GM19023 (cell line): ENCODE measurements at regions not wholly inside any gene's neighbourhood (a gene's known extent, or its start where the extent isn't known, plus 50 kb on each side); places are given as distances from the start of the nearest gene placed in this dataset.
A peak's percentile ranks its signal among the peaks of the same experiment; 100 is the strongest.
"Not testable (repeated sequence)": the region's sequence is repeated elsewhere in the genome, so short reads cannot be mapped to it uniquely, and the experiment has no call there.

Experiments used
- ATAC-seq: cut with Tn5 transposase; IDR thresholded peaks from one replicate; pipeline ENCODE4 v1.9.1; 2021; ENCODE audit warnings: mild to moderate bottlenecking, moderate library complexity; ENCODE audit not compliant: unreplicated experiment

DNA sequence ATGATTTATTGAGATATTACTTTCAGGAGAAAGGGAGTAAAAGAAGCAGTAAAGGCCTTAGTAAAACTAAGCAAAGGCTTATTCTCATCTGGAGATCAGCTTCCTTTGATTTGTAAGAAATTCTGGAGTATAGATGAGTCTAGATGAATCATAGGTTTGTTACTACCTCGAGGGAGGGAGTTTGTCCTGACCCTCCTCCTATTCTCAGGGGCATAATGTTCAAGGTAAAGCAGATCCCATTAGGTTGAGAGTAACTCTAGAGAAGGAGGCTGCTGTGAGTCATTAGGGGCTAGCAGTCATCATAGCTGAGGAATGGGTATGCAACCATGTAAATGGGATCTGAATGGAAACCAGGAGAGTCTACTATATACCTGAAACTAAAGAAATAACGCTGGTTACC, 155.5 kb upstream of the MOCS2 start:
- no peak for ATAC-seq

GRCh38 chr5:53268241-53268640, 158.7 kb upstream of the MOCS2 start:
- not testable (repeated sequence) for ATAC-seq

GRCh38 chr5:53275666-53276065, 166.1 kb upstream of the MOCS2 start:
- ATAC-seq = no peak

DNA sequence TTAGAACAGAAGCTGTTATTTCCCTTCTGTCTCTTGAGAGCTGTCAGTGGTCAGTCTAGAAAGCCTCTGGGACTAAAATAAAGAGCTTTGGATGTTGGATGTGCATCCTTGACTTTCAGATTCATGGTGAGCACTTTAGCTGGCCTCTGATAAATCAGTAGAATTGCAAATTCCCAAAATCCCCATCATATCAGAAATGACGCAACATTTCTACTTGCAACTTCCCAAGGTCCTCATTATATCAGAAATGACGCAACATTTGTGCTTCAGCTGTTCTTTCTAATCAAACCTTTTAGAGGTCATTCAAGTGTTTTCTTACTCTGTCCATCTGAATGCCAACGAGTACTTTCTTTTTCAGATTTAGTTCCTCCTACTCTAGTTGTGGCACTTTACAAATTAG, 167.3 kb upstream of the MOCS2 start:
- ATAC-seq = no peak

- ATAC-seq = no peak
Observed at GRCh38 chr5:53277491-53277890, 167.9 kb upstream of the MOCS2 start.

DNA sequence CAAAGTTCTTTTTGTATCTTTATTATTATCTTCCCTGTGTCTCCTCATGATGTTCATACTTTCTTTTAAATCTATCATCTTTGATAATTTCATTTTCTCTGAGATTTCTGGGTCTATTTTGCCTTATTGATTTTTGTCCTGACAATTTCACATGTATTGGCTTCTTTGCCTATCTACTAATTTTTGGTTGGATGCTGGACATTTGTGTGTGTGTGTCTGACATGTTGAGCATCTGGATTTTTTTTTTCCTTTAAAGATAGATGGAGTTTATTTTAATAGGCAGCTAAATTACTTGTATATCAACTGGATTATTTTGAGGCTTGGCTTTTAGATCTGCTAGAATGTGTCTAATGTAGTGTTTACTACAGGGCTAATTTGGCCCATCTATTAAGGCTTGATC, 178.0 kb upstream of the MOCS2 start:
- ATAC-seq = no peak

DNA sequence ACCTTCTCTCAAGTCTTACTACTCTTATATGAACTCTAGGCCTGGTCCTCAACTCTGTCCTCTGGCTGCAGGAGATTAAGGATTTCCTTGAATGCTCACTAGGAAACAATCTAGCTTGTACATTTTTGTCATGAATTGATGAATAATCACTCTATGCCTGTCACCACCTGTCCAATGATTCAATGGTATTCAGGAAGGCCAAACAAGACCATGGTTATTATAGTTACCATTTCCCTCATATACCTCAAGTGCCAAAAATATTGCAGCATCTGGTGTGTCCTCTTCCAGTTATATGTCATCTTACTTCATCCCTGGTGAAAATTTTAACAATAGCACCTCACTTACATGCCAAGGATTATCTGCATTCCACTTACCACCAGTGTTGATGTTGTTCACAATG, 179.0 kb upstream of the MOCS2 start:
- ATAC-seq = no peak

- no peak for ATAC-seq
Observed at GRCh38 chr5:53291047-53291446, 181.5 kb upstream of the MOCS2 start.

DNA sequence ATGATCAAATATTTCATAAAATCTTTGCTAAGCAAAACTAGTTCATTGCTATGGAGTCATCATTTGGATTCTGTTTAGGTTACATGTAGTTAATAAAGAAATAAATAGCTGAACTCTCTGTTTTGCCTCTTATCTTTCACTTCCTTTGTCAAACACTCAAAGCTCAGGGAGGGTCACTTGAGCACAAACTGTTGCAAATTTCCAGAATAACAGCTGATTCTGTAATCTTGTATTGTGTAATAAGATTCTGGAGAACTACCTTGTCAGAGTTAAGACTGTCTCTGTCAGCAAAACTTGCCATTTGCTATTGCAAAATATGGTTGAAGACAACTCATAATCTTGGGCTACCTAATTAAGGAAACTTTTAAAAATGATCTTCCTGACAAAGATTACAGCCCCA, 182.0 kb upstream of the MOCS2 start:
- no peak for ATAC-seq

DNA sequence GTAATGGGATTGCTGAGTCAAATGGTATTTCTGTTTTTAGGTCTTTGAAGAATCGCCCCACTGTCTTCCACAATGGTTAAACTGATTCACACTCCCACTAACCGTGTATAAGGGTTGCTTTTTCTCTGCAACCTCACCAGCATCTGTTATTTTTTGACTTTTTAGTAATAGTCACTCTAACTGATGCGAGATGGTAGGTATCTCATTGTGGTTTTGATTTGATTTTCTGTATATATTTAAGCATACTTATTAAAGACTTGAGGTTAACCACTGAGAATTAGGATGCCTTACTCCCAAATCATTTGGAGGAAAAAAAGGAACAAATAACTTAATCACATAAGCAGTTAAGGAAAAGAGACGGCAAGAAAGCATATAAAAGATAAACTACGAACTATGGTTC, 181.6 kb upstream of the FST start:
- no peak for ATAC-seq

GRCh38 chr5:53302529-53302928, 177.9 kb upstream of the FST start:
- no peak for ATAC-seq

DNA sequence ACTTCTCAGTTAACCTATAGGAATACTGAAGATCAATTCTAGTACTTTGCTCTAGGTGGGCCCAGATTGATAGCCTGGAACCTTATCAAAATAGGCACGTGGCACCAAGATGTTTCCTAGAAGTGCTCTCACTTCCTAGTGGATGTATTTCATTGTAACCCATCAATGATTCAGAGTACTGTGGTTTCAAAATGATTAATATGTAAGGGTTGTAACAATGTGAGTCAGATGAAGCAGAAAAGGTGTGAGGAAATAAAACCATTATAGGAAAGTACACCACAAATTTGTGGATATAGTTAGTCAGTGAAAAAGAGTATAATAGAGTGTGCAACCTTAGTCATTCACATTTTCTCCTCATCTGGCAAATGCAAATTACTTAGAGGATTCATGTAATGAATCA, 177.3 kb upstream of the FST start:
- no peak for ATAC-seq

DNA sequence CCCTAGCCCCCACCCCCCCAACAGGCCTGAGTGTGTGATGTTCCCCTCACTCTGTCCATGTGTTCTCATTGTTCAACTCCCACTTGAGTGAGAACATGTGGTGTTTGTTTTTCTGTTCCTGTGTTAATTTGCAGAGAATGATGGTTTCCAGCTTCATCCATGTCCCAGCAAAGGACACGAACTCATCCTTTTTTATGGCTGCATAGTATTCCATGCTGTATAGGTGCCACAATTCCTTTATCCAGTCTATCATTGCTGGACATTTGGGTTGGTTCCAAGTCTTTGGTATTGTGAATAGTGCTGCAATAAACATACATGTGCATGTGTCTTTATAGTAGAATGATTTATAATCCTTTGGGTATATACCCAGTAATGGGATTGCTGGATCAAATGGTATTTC, 175.1 kb upstream of the FST start:
- ATAC-seq = not testable (repeated sequence)

- ATAC-seq = no peak
Observed at GRCh38 chr5:53309653-53310052, 170.8 kb upstream of the FST start.

DNA sequence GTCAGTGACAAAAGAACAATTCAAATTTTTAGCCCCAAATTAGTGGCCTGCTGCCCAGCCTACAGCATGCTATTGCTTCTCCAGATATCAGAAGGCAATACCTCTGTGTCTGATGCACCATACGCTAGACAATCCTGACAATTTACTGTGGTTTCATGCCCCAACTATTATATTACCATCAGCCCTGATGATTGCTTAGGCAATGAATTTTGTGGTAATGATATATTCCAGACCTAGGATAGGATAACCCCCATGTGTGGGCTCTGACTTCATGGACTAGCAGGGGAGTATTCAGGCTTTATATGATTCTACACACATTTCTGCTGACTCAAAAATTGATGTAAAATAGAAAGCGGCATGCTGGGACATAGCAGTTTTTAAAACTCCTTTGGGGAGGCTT, 168.7 kb upstream of the FST start:
- ATAC-seq = no peak

- ATAC-seq = no peak
Observed at GRCh38 chr5:53313145-53313544, 167.3 kb upstream of the FST start.

GRCh38 chr5:53318303-53318702, 162.1 kb upstream of the FST start:
- no peak for ATAC-seq

- ATAC-seq = no peak
Observed at GRCh38 chr5:53319315-53319714, 161.1 kb upstream of the FST start.

DNA sequence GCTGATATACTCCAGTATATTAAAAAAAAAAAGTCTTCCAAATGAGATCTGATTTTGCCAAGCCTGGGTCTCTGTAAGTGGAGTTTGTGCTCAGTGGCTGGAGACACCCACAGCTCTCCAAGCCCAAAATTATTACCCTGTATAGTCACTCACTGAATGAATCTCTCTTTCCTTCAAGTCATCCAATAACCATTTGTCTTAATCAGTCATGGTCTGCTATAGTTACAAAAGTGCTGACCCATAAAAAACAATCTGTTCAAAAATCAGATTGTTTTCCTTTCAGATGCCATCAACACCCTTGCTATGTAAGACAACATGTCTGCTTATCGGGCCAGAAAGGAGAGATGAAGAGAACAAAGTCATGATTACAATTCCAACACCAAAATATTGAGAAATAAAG, 159.4 kb upstream of the FST start:
- no peak for ATAC-seq

- ATAC-seq = no peak
Observed at GRCh38 chr5:53321721-53322120, 158.7 kb upstream of the FST start.

- ATAC-seq = no peak
Observed at GRCh38 chr5:53322257-53322656, 158.2 kb upstream of the FST start.

GRCh38 chr5:53323511-53323910, 156.9 kb upstream of the FST start:
- ATAC-seq = no peak

GRCh38 chr5:53323943-53324642, 156.3 kb upstream of the FST start:
- peak; percentile 93 for ATAC-seq
